GM21360 (cell line): ENCODE measurements at regions not wholly inside any gene's neighbourhood (a gene's known extent, or its start where the extent isn't known, plus 50 kb on each side); places are given as distances from the start of the nearest gene placed in this dataset.

Experiments
- ATAC-seq: cut with Tn5 transposase; IDR thresholded peaks from one replicate; pipeline ENCODE4 v1.9.1; 2021; ENCODE audit warnings: mild to moderate bottlenecking, moderate library complexity; ENCODE audit not compliant: unreplicated experiment

GRCh38 chr2:129237966-129238725 lies 741.3 kb upstream of the RAB6C start:
- ATAC-seq = no peak

GRCh38 chr2:129239141-129239540 lies 740.3 kb upstream of the RAB6C start:
- no peak for ATAC-seq

GRCh38 chr2:129240061-129240460 lies 739.4 kb upstream of the RAB6C start:
- ATAC-seq = no peak

- no peak for ATAC-seq
Observed at GRCh38 chr2:129242269-129242668, 737.2 kb upstream of the RAB6C start.

GRCh38 chr2:129247751-129248150 lies 731.7 kb upstream of the RAB6C start:
- ATAC-seq = no peak

GRCh38 chr2:129248198-129248597 lies 731.3 kb upstream of the RAB6C start:
- ATAC-seq = no peak

GRCh38 chr2:129252781-129253460 lies 726.5 kb upstream of the RAB6C start:
- ATAC-seq = no peak

- ATAC-seq = no peak
Observed at GRCh38 chr2:129253461-129253812, 726.0 kb upstream of the RAB6C start.

- ATAC-seq = no peak
Observed at GRCh38 chr2:129254718-129255117, 724.7 kb upstream of the RAB6C start.

GRCh38 chr2:129255610-129256313 lies 723.7 kb upstream of the RAB6C start:
- no peak for ATAC-seq

- ATAC-seq = no peak
Observed at GRCh38 chr2:129256642-129257041, 722.8 kb upstream of the RAB6C start.

- no peak for ATAC-seq
Observed at GRCh38 chr2:129262934-129263333, 716.5 kb upstream of the RAB6C start.

- ATAC-seq = no peak
Observed at GRCh38 chr2:129263939-129264338, 715.5 kb upstream of the RAB6C start.

GRCh38 chr2:129267559-129267958 lies 711.9 kb upstream of the RAB6C start:
- ATAC-seq = no peak

GRCh38 chr2:129273266-129274037 lies 706.0 kb upstream of the RAB6C start:
- no peak for ATAC-seq

GRCh38 chr2:129274038-129274415 lies 705.4 kb upstream of the RAB6C start:
- no peak for ATAC-seq

GRCh38 chr2:129274918-129275317 lies 704.5 kb upstream of the RAB6C start:
- no peak for ATAC-seq

GRCh38 chr2:129275706-129276105 lies 703.8 kb upstream of the RAB6C start:
- no peak for ATAC-seq

GRCh38 chr2:129276978-129277584 lies 702.4 kb upstream of the RAB6C start:
- no peak for ATAC-seq

GRCh38 chr2:129277585-129277981 lies 701.9 kb upstream of the RAB6C start:
- no peak for ATAC-seq
